ENCODE measurements at regions not wholly inside any gene's neighbourhood (a gene's known extent, or its start where the extent isn't known, plus 50 kb on each side); places are given as distances from the start of the nearest gene placed in this dataset.

- H3K4me3 ChIP-seq (ENCODE audit: low read length, poor library complexity, severe bottlenecking) = no peak overlapping the region
- TF ChIP-seq EZH2phosphoT487 (IDR thresholded peaks at IDR 0.05; ENCODE audit: borderline replicate concordance) = no peak
- no peak for TF ChIP-seq CTCF (conservative IDR thresholded peaks at IDR 0.05; ENCODE audit: low read length)
- H3K9ac ChIP-seq (ENCODE audit: low read depth, low read length, poor library complexity, severe bottlenecking) = no peak overlapping the region
- H3K36me3 ChIP-seq (ENCODE audit: insufficient read depth, low read length) = no peaks in the 10 kb centered on the region
- H3K27me3 ChIP-seq (ENCODE audit: insufficient read depth, low read length, poor library complexity, severe bottlenecking) = no peaks in the 10 kb centered on the region
- no peaks in the 10 kb centered on the region for H3K9me3 ChIP-seq (ENCODE audit: insufficient read depth, low read depth, low read length)
- H3F3A ChIP-seq (ENCODE audit: low read depth) = no peaks in the 10 kb centered on the region
- H3K79me2 ChIP-seq (ENCODE audit: insufficient read depth, low read length) = no peaks in the 10 kb centered on the region
- no peak overlapping the region for H2AFZ ChIP-seq (ENCODE audit: low read length)
- no peaks in the 10 kb centered on the region for H3K9me2 ChIP-seq (replicated peaks; ENCODE audit: low read depth, low read length)
- H3K4me2 ChIP-seq (ENCODE audit: low read depth, low read length, poor library complexity, severe bottlenecking) = no peak overlapping the region
- H3K4me1 ChIP-seq (ENCODE audit: insufficient read depth, low read length, poor library complexity, severe bottlenecking) = no peaks in the 10 kb centered on the region
- no peaks in the 10 kb centered on the region for H4K20me1 ChIP-seq (ENCODE audit: insufficient read depth, low read length, poor library complexity, severe bottlenecking)
These were observed 523.5 kb downstream of the CAAP1 start for GRCh38 chr9:26369093-26369492.

- H3K4me3 ChIP-seq (ENCODE audit: low read length, poor library complexity, severe bottlenecking) = no peak overlapping the region
- TF ChIP-seq CTCF (conservative IDR thresholded peaks at IDR 0.05; ENCODE audit: low read length) (no peak), EZH2phosphoT487 (IDR thresholded peaks at IDR 0.05; ENCODE audit: borderline replicate concordance) (no peak)
- no peaks in the 10 kb centered on the region for H3K9me2 ChIP-seq (replicated peaks; ENCODE audit: low read depth, low read length)
- no peaks in the 10 kb centered on the region for H3F3A ChIP-seq (ENCODE audit: low read depth)
- H3K79me2 ChIP-seq (ENCODE audit: insufficient read depth, low read length) = no peaks in the 10 kb centered on the region
- H3K9me3 ChIP-seq (ENCODE audit: insufficient read depth, low read depth, low read length) = no peaks in the 10 kb centered on the region
- no peak overlapping the region for H3K4me2 ChIP-seq (ENCODE audit: low read depth, low read length, poor library complexity, severe bottlenecking)
- H3K9ac ChIP-seq (ENCODE audit: low read depth, low read length, poor library complexity, severe bottlenecking) = no peak overlapping the region
- no peak overlapping the region for H2AFZ ChIP-seq (ENCODE audit: low read length)
- H3K27me3 ChIP-seq (ENCODE audit: insufficient read depth, low read length, poor library complexity, severe bottlenecking) = no peaks in the 10 kb centered on the region
- H3K36me3 ChIP-seq (ENCODE audit: insufficient read depth, low read length) = no peaks in the 10 kb centered on the region
- H4K20me1 ChIP-seq (ENCODE audit: insufficient read depth, low read length, poor library complexity, severe bottlenecking) = no peaks in the 10 kb centered on the region
- H3K4me1 ChIP-seq (ENCODE audit: insufficient read depth, low read length, poor library complexity, severe bottlenecking) = no peaks in the 10 kb centered on the region
These were observed 524.4 kb downstream of the CAAP1 start for GRCh38 chr9:26368241-26368640.

- H3K9me3 ChIP-seq (ENCODE audit: insufficient read depth, low read depth, low read length) = no peaks in the 10 kb centered on the region
- no peaks in the 10 kb centered on the region for H4K20me1 ChIP-seq (ENCODE audit: insufficient read depth, low read length, poor library complexity, severe bottlenecking)
- TF ChIP-seq EZH2phosphoT487 (IDR thresholded peaks at IDR 0.05; ENCODE audit: borderline replicate concordance) (no peak), CTCF (conservative IDR thresholded peaks at IDR 0.05; ENCODE audit: low read length) (no peak)
- no peak overlapping the region for H3K9ac ChIP-seq (ENCODE audit: low read depth, low read length, poor library complexity, severe bottlenecking)
- H2AFZ ChIP-seq (ENCODE audit: low read length) = no peak overlapping the region
- no peak overlapping the region for H3K4me2 ChIP-seq (ENCODE audit: low read depth, low read length, poor library complexity, severe bottlenecking)
- H3K4me3 ChIP-seq (ENCODE audit: low read length, poor library complexity, severe bottlenecking) = no peak overlapping the region
- no peaks in the 10 kb centered on the region for H3K4me1 ChIP-seq (ENCODE audit: insufficient read depth, low read length, poor library complexity, severe bottlenecking)
- H3K27me3 ChIP-seq (ENCODE audit: insufficient read depth, low read length, poor library complexity, severe bottlenecking) = no peaks in the 10 kb centered on the region
- H3F3A ChIP-seq (ENCODE audit: low read depth) = no peaks in the 10 kb centered on the region
- H3K79me2 ChIP-seq (ENCODE audit: insufficient read depth, low read length) = no peaks in the 10 kb centered on the region
- H3K9me2 ChIP-seq (replicated peaks; ENCODE audit: low read depth, low read length) = no peaks in the 10 kb centered on the region
- no peaks in the 10 kb centered on the region for H3K36me3 ChIP-seq (ENCODE audit: insufficient read depth, low read length)
These were observed 531.6 kb downstream of the CAAP1 start for GRCh38 chr9:26361010-26361409.
